ENCODE measurements at regions not wholly inside any gene's neighbourhood (a gene's known extent, or its start where the extent isn't known, plus 50 kb on each side); places are given as distances from the start of the nearest gene placed in this dataset.

GRCh38 chr1:117795190-117795589, 134.2 kb downstream of the GDAP2 start:
- no peak for TF ChIP-seq CTCF (IDR thresholded peaks at IDR 0.05; ENCODE audit: insufficient read depth, low read length)
- no peak for TF ChIP-seq REST (IDR thresholded peaks at IDR 0.05; ENCODE audit: insufficient replicate concordance, low read depth)
- TF ChIP-seq GABPA (IDR thresholded peaks at IDR 0.05; ENCODE audit: low read depth): no peak
- TF ChIP-seq POLR2AphosphoS5 (IDR thresholded peaks at IDR 0.05; ENCODE audit: low read depth): no peak
- TF ChIP-seq SPI1 (IDR thresholded peaks at IDR 0.05; ENCODE audit: borderline replicate concordance, low read depth): no peak

Data from HL-60 (cell line).